K562 (cell line): ENCODE measurements at regions not wholly inside any gene's neighbourhood (a gene's known extent, or its start where the extent isn't known, plus 50 kb on each side); places are given as distances from the start of the nearest gene placed in this dataset.

Experiments used
- EP300 ChIP-seq: IDR thresholded peaks from 2 replicates; pipeline ENCODE4 v1.6.1; 2012; ENCODE audit warnings: low read length, improper control_type of control experiment
- KDM1A ChIP-seq, 2 experiments: fragments of 450-650 bp; IDR thresholded peaks; 2 replicates each; pipeline ENCODE4 v1.6.1; 2016; ENCODE audit warnings: mild to moderate bottlenecking in 2 of 2
- NFIC ChIP-seq: fragments of 450-650 bp; IDR thresholded peaks from 2 replicates; pipeline ENCODE4 v1.6.1; 2017; ENCODE audit warnings: mild to moderate bottlenecking, inconsistent platforms
- PRPF4 ChIP-seq: fragments of 200-400 bp; formaldehyde crosslinking; IDR thresholded peaks from one replicate; pipeline ENCODE4 v1.6.1; 2017; ENCODE audit warnings: low read length, low read depth, mild to moderate bottlenecking; ENCODE audit not compliant: insufficient read depth, poor library complexity, severe bottlenecking
- RBM14 ChIP-seq: fragments of 200-400 bp; formaldehyde crosslinking; IDR thresholded peaks from 2 replicates; pipeline ENCODE4 v1.6.1; 2018; ENCODE audit warnings: low read depth, mild to moderate bottlenecking, low read length, moderate library complexity, borderline replicate concordance; ENCODE audit not compliant: insufficient read depth
- SRSF3 ChIP-seq: fragments of 200-400 bp; formaldehyde crosslinking; IDR thresholded peaks from 2 replicates; pipeline ENCODE4 v1.6.1; 2016; ENCODE audit warnings: mild to moderate bottlenecking, low read length, moderate library complexity; ENCODE audit not compliant: insufficient read depth
- TAF1 ChIP-seq: IDR thresholded peaks from 2 replicates; pipeline ENCODE4 v1.6.1; 2011; ENCODE audit warnings: mild to moderate bottlenecking, low read length, moderate library complexity; ENCODE audit not compliant: insufficient read depth, control insufficient read depth, severe bottlenecking; ENCODE audit errors: extremely low read depth
- TBP ChIP-seq: optimal IDR thresholded peaks from 2 replicates; pipeline ENCODE3; 2011; ENCODE audit warnings: low read depth, low read length, improper control_type of control experiment
- ZNF146 ChIP-seq: IDR thresholded peaks from one replicate; pipeline ENCODE4 v1.6.1; 2018; ENCODE audit warnings: missing compliant biosample characterization; ENCODE audit not compliant: unreplicated experiment
- ZNF263 ChIP-seq: sonication (generic); formaldehyde crosslinking; IDR thresholded peaks from 2 replicates; pipeline ENCODE4 v1.8.0; 2022; ENCODE audit warnings: mild to moderate bottlenecking, missing genetic modification reagents, borderline replicate concordance
- ZNF79 ChIP-seq: fragments of 250-450 bp; sonication (Bioruptor Pico); IDR thresholded peaks from 2 replicates; pipeline ENCODE4 v1.4.0; 2020; ENCODE audit warnings: low read depth, mild to moderate bottlenecking, moderate library complexity
- TF ChIP-seq, protein P1 (sequence below): fragments of 450-650 bp; IDR thresholded peaks from 2 replicates; pipeline ENCODE4 v1.6.1; 2014; ENCODE audit warnings: low read depth, mild to moderate bottlenecking, moderate library complexity, borderline replicate concordance
- TF ChIP-seq, protein P2 (sequence below), 3 experiments: IDR thresholded peaks in 2 of 3; conservative IDR thresholded peaks in 1 of 3; 2 replicates each; pipeline ENCODE4 v1.5.1; 2011 to 2012; ENCODE audit warnings: low read length in 3 of 3, mild to moderate bottlenecking in 3 of 3, control low read depth in 2 of 3, improper control_type of control experiment in 1 of 3, inconsistent platforms in 1 of 3, low read depth in 1 of 3, mixed read lengths in 1 of 3, moderate library complexity in 1 of 3; ENCODE audit not compliant: insufficient read depth in 2 of 3

DNA sequence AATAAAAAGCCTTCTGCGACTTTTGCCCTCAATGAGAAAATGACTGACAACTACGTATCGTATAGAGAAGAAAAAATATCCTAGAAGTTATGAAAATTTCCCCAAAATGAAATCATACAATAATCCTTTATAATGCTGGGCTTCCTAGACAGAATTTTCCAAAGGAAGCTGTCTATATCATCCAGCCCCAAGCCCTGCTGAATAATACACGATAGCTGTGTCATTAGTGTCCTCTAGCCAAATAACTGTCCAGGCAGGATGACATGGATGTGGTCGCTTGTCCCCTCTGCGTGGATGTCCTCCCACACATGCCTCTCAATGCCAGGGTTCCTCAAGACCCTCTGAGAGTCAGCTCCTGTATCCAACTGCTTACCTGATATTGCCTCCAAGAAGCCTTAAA lies 61.7 kb upstream of the ECHDC3 start:
- TF ChIP-seq, protein P1, sequence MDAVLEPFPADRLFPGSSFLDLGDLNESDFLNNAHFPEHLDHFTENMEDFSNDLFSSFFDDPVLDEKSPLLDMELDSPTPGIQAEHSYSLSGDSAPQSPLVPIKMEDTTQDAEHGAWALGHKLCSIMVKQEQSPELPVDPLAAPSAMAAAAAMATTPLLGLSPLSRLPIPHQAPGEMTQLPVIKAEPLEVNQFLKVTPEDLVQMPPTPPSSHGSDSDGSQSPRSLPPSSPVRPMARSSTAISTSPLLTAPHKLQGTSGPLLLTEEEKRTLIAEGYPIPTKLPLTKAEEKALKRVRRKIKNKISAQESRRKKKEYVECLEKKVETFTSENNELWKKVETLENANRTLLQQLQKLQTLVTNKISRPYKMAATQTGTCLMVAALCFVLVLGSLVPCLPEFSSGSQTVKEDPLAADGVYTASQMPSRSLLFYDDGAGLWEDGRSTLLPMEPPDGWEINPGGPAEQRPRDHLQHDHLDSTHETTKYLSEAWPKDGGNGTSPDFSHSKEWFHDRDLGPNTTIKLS, result no peak
- TF ChIP-seq ZNF146 (no peak), ZNF263 (CRISPR knock-in tag) (no peak), EP300 (no peak), TAF1 (no peak), KDM1A (IDR thresholded peaks at IDR 0.05) (no peak), SRSF3 (no peak), RBM14 (no peak), TBP (no peak), PRPF4 (no peak), NFIC (no peak), ZNF79 (CRISPR knock-in tag) (no peak)
- TF ChIP-seq, protein P2, sequence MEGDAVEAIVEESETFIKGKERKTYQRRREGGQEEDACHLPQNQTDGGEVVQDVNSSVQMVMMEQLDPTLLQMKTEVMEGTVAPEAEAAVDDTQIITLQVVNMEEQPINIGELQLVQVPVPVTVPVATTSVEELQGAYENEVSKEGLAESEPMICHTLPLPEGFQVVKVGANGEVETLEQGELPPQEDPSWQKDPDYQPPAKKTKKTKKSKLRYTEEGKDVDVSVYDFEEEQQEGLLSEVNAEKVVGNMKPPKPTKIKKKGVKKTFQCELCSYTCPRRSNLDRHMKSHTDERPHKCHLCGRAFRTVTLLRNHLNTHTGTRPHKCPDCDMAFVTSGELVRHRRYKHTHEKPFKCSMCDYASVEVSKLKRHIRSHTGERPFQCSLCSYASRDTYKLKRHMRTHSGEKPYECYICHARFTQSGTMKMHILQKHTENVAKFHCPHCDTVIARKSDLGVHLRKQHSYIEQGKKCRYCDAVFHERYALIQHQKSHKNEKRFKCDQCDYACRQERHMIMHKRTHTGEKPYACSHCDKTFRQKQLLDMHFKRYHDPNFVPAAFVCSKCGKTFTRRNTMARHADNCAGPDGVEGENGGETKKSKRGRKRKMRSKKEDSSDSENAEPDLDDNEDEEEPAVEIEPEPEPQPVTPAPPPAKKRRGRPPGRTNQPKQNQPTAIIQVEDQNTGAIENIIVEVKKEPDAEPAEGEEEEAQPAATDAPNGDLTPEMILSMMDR (IDR thresholded peaks at IDR 0.05 in 2 of 3, conservative IDR thresholded peaks at IDR 0.05 in 1 of 3; ENCODE audit: insufficient read depth in 2 of 3, low read depth in 1 of 3, low read length in 3 of 3), result no peak
